ENCODE measurements at regions not wholly inside any gene's neighbourhood (a gene's known extent, or its start where the extent isn't known, plus 50 kb on each side); places are given as distances from the start of the nearest gene placed in this dataset.

- Histone ChIP-seq H3K4me1 (peaks cover 0 to 17% of the 10 kb centered on the region in 2 donors), H3K27ac (peak overlapping the region in 1 of 2 donors; percentile 46), H3K9me3 (no peaks in the 10 kb centered on the region), H3K4me3 (no peak overlapping the region), H3K36me3 (no peaks in the 10 kb centered on the region), H3K27me3 (no peaks in the 10 kb centered on the region)
- no peak for DNase-seq (ENCODE audit: low spot score)
- no peak for TF ChIP-seq CTCF (IDR thresholded peaks at IDR 0.05)
Measured at GRCh38 chr13:99046851-99047250, 69.0 kb upstream of the DOCK9 start.

- Histone ChIP-seq H3K27ac (no peak overlapping the region), H3K36me3 (no peaks in the 10 kb centered on the region), H3K4me3 (no peak overlapping the region), H3K4me1 (peaks cover 0 to 22% of the 10 kb centered on the region in 2 donors), H3K9me3 (no peaks in the 10 kb centered on the region), H3K27me3 (no peaks in the 10 kb centered on the region)
- TF ChIP-seq CTCF (IDR thresholded peaks at IDR 0.05): no peak
- DNase-seq (ENCODE audit: low spot score): no peak
Measured at GRCh38 chr13:99050983-99051488, 73.2 kb upstream of the DOCK9 start.

GRCh38 chr13:99051768-99052455 is 74.0 kb upstream of the DOCK9 start:
- no peaks in the 10 kb centered on the region for H3K9me3 ChIP-seq
- no peak overlapping the region for H3K27ac ChIP-seq
- H3K36me3 ChIP-seq: no peaks in the 10 kb centered on the region
- TF ChIP-seq CTCF (IDR thresholded peaks at IDR 0.05): no peak
- H3K4me3 ChIP-seq: no peak overlapping the region
- H3K4me1 ChIP-seq: peaks cover 0 to 23% of the 10 kb centered on the region in 2 donors
- no peak for DNase-seq (ENCODE audit: low spot score)
- H3K27me3 ChIP-seq: no peaks in the 10 kb centered on the region

- H3K4me1 ChIP-seq: peaks cover 0 to 30% of the 10 kb centered on the region in 2 donors
- no peaks in the 10 kb centered on the region for H3K36me3 ChIP-seq
- no peaks in the 10 kb centered on the region for H3K27me3 ChIP-seq
- H3K4me3 ChIP-seq: no peak overlapping the region
- no peak overlapping the region for H3K27ac ChIP-seq
- no peak for DNase-seq (ENCODE audit: low spot score)
- no peak for TF ChIP-seq CTCF (IDR thresholded peaks at IDR 0.05)
- H3K9me3 ChIP-seq: no peaks in the 10 kb centered on the region
Measured at GRCh38 chr13:99053636-99054233, 75.9 kb upstream of the DOCK9 start.

GRCh38 chr13:99055281-99055680 is 77.4 kb upstream of the DOCK9 start:
- no peak for DNase-seq (ENCODE audit: low spot score)
- Histone ChIP-seq H3K36me3 (no peaks in the 10 kb centered on the region), H3K9me3 (no peaks in the 10 kb centered on the region), H3K4me3 (no peak overlapping the region), H3K4me1 (peaks cover 0 to 30% of the 10 kb centered on the region in 2 donors), H3K27ac (peak overlapping the region in 1 of 2 donors; percentile 12), H3K27me3 (no peaks in the 10 kb centered on the region)
- TF ChIP-seq CTCF (IDR thresholded peaks at IDR 0.05): no peak

All from right atrium auricular region (tissue), 2 donors.